ENCODE measurements at regions not wholly inside any gene's neighbourhood (a gene's known extent, or its start where the extent isn't known, plus 50 kb on each side); places are given as distances from the start of the nearest gene placed in this dataset.

GRCh38 chr13:107824635-107825034 lies 390.7 kb downstream of the LIG4 start:
- Mint-ChIP-seq H3K4me3 (no peak overlapping the region), H3K4me1 (no peaks in the 10 kb centered on the region), H3K36me3 (no peaks in the 10 kb centered on the region), H3K27ac (no peak overlapping the region), H3K9me3 (peaks cover 0 to 4% (median 1%) of the 10 kb centered on the region in 7 donors), H3K27me3 (no peaks in the 10 kb centered on the region)
- DNase-seq (no peak), ATAC-seq (ENCODE audit: low read depth in 2 of 2) (no peak)

- Mint-ChIP-seq H3K27ac (no peak overlapping the region), H3K4me3 (no peak overlapping the region), H3K4me1 (no peaks in the 10 kb centered on the region), H3K36me3 (no peaks in the 10 kb centered on the region), H3K27me3 (no peaks in the 10 kb centered on the region), H3K9me3 (peaks cover 0 to 5% (median 2%) of the 10 kb centered on the region in 7 donors)
- DNase-seq, result no peak
- no peak for ATAC-seq (ENCODE audit: low read depth in 2 of 2)
Observed at GRCh38 chr13:107822006-107822405, 393.3 kb downstream of the LIG4 start.

- Mint-ChIP-seq H3K27me3 (no peaks in the 10 kb centered on the region), H3K27ac (no peak overlapping the region), H3K4me3 (no peak overlapping the region), H3K36me3 (no peaks in the 10 kb centered on the region), H3K9me3 (peaks cover 0 to 5% (median 2%) of the 10 kb centered on the region in 7 donors), H3K4me1 (no peaks in the 10 kb centered on the region)
- DNase-seq (no peak), ATAC-seq (ENCODE audit: low read depth in 2 of 2) (no peak)
Observed at GRCh38 chr13:107821492-107821891, 393.8 kb downstream of the LIG4 start.

GRCh38 chr13:107819071-107819470 lies 396.3 kb downstream of the LIG4 start:
- no peak for DNase-seq
- Mint-ChIP-seq H3K4me1 (no peaks in the 10 kb centered on the region), H3K36me3 (no peaks in the 10 kb centered on the region), H3K9me3 (peaks cover 0 to 5% (median 2%) of the 10 kb centered on the region in 7 donors), H3K27ac (no peak overlapping the region), H3K4me3 (no peak overlapping the region), H3K27me3 (no peaks in the 10 kb centered on the region)
- no peak for ATAC-seq (ENCODE audit: low read depth in 2 of 2)

- no peaks in the 10 kb centered on the region for H3K27me3 Mint-ChIP-seq
- H3K27ac Mint-ChIP-seq, result no peak overlapping the region
- H3K9me3 Mint-ChIP-seq, result peaks cover 0 to 5% (median 2%) of the 10 kb centered on the region in 7 donors
- no peak for ATAC-seq (ENCODE audit: low read depth in 2 of 2)
- no peaks in the 10 kb centered on the region for H3K4me1 Mint-ChIP-seq
- no peaks in the 10 kb centered on the region for H3K36me3 Mint-ChIP-seq
- H3K4me3 Mint-ChIP-seq, result no peak overlapping the region
- no peak for DNase-seq
Observed at GRCh38 chr13:107817647-107818287, 397.6 kb downstream of the LIG4 start.

GRCh38 chr13:107812014-107812412 lies 403.3 kb downstream of the LIG4 start:
- no peak overlapping the region for H3K4me3 Mint-ChIP-seq
- H3K4me1 Mint-ChIP-seq, result no peaks in the 10 kb centered on the region
- H3K36me3 Mint-ChIP-seq, result no peaks in the 10 kb centered on the region
- ATAC-seq (ENCODE audit: low read depth in 2 of 2) (no peak), DNase-seq (no peak)
- H3K27ac Mint-ChIP-seq, result no peak overlapping the region
- peaks cover 0 to 5% (median 0%) of the 10 kb centered on the region in 7 donors for H3K9me3 Mint-ChIP-seq
- H3K27me3 Mint-ChIP-seq, result no peaks in the 10 kb centered on the region

- H3K27me3 Mint-ChIP-seq, result no peaks in the 10 kb centered on the region
- H3K27ac Mint-ChIP-seq, result no peak overlapping the region
- H3K4me1 Mint-ChIP-seq, result no peaks in the 10 kb centered on the region
- no peak overlapping the region for H3K4me3 Mint-ChIP-seq
- peaks cover 0 to 5% (median 0%) of the 10 kb centered on the region in 7 donors for H3K9me3 Mint-ChIP-seq
- DNase-seq, result no peak
- no peaks in the 10 kb centered on the region for H3K36me3 Mint-ChIP-seq
- ATAC-seq (ENCODE audit: low read depth in 2 of 2), result no peak
Observed at GRCh38 chr13:107811233-107812013, 403.9 kb downstream of the LIG4 start.

- no peak for ATAC-seq (ENCODE audit: low read depth in 2 of 2)
- no peak overlapping the region for H3K4me3 Mint-ChIP-seq
- no peak for DNase-seq
- H3K36me3 Mint-ChIP-seq, result no peaks in the 10 kb centered on the region
- no peak overlapping the region for H3K27ac Mint-ChIP-seq
- H3K4me1 Mint-ChIP-seq, result peaks cover 0 to 2% (median 0%) of the 10 kb centered on the region in 3 donors
- H3K9me3 Mint-ChIP-seq, result peaks cover 0 to 4% (median 0%) of the 10 kb centered on the region in 7 donors
- no peaks in the 10 kb centered on the region for H3K27me3 Mint-ChIP-seq
Observed at GRCh38 chr13:107809125-107809524, 406.2 kb downstream of the LIG4 start.

- H3K27ac Mint-ChIP-seq, result no peak overlapping the region
- DNase-seq (no peak), ATAC-seq (ENCODE audit: low read depth in 2 of 2) (no peak)
- no peaks in the 10 kb centered on the region for H3K27me3 Mint-ChIP-seq
- H3K4me3 Mint-ChIP-seq, result no peak overlapping the region
- H3K36me3 Mint-ChIP-seq, result no peaks in the 10 kb centered on the region
- peaks cover 0 to 6% (median 0%) of the 10 kb centered on the region in 7 donors for H3K9me3 Mint-ChIP-seq
- H3K4me1 Mint-ChIP-seq, result peaks cover 0 to 2% (median 0%) of the 10 kb centered on the region in 3 donors
Observed at GRCh38 chr13:107808389-107808788, 406.9 kb downstream of the LIG4 start.

- Mint-ChIP-seq H3K27ac (no peak overlapping the region), H3K9me3 (peaks cover 0 to 6% (median 0%) of the 10 kb centered on the region in 7 donors), H3K27me3 (no peaks in the 10 kb centered on the region)
Observed at GRCh38 chr13:107807306-107808073, 407.8 kb downstream of the LIG4 start.

GRCh38 chr13:107806726-107807125 lies 408.6 kb downstream of the LIG4 start:
- no peak overlapping the region for H3K27ac Mint-ChIP-seq

More at GRCh38 chr13:107807306-107808073, 407.8 kb downstream of the LIG4 start:
- H3K4me1 Mint-ChIP-seq, result peaks cover 0 to 2% (median 0%) of the 10 kb centered on the region in 3 donors
- no peak for ATAC-seq (ENCODE audit: low read depth in 2 of 2)
- H3K4me3 Mint-ChIP-seq, result no peak overlapping the region
- no peaks in the 10 kb centered on the region for H3K36me3 Mint-ChIP-seq
- no peak for DNase-seq

GRCh38 chr13:107803822-107804495 lies 411.4 kb downstream of the LIG4 start:
- Mint-ChIP-seq H3K27me3 (no peaks in the 10 kb centered on the region), H3K4me3 (peak overlapping the region in 1 of 8 donors; percentile 57), H3K27ac (no peak overlapping the region), H3K9me3 (peaks cover 0 to 6% (median 1%) of the 10 kb centered on the region in 7 donors), H3K4me1 (peaks cover 0 to 2% (median 0%) of the 10 kb centered on the region in 3 donors), H3K36me3 (no peaks in the 10 kb centered on the region)
- ATAC-seq (ENCODE audit: low read depth in 2 of 2), result no peak
- no peak for DNase-seq

More at GRCh38 chr13:107806726-107807125, 408.6 kb downstream of the LIG4 start:
- Mint-ChIP-seq H3K9me3 (peaks cover 0 to 6% (median 0%) of the 10 kb centered on the region in 7 donors), H3K27me3 (no peaks in the 10 kb centered on the region), H3K36me3 (no peaks in the 10 kb centered on the region), H3K4me3 (no peak overlapping the region), H3K4me1 (peaks cover 0 to 2% (median 0%) of the 10 kb centered on the region in 3 donors)
- ATAC-seq (ENCODE audit: low read depth in 2 of 2) (no peak), DNase-seq (no peak)

GRCh38 chr13:107801621-107802020 lies 413.7 kb downstream of the LIG4 start:
- H3K36me3 Mint-ChIP-seq, result no peaks in the 10 kb centered on the region
- DNase-seq (no peak), ATAC-seq (ENCODE audit: low read depth in 2 of 2) (no peak)
- H3K27me3 Mint-ChIP-seq, result no peaks in the 10 kb centered on the region
- peaks cover 0 to 6% (median 3%) of the 10 kb centered on the region in 7 donors for H3K9me3 Mint-ChIP-seq
- peak overlapping the region in 1 of 6 donors; percentile 90 for H3K27ac Mint-ChIP-seq
- peaks cover 0 to 2% (median 0%) of the 10 kb centered on the region in 3 donors for H3K4me1 Mint-ChIP-seq
- H3K4me3 Mint-ChIP-seq, result no peak overlapping the region
